Hematopoietic multipotent progenitor cell treated with erythropoietin and hydrocortisone succinate and interleukin-3 and kit ligand, for 8 days (in vitro differentiated cells): ENCODE measurements at regions not wholly inside any gene's neighbourhood (a gene's known extent, or its start where the extent isn't known, plus 50 kb on each side); places are given as distances from the start of the nearest gene placed in this dataset.

ENCODE experiments used
- DNase-seq: peaks from one replicate; pipeline ENCODE4 v3.0.0-alpha.2; 2015

DNA sequence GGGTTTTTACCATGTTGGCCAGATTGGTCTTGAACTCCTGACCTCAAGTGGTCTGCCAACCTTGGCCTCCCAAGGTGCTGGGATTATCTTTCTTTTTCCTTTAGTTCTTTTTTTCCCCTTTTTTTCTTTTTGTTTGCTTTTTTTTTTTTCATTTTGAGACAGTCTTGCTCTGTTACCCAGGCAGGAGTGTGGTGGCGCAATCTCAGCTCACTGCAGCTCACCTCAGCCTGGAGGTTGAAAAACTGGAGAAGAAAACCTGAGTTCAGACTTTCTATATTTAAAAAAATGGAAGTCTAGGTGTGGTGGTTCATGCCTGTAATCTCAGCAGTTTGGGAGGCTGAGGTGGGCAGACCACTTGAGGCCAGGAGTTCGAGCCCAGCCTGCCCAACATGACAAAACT is 181.1 kb upstream of the HS3ST1 start:
- no peak for DNase-seq

DNA sequence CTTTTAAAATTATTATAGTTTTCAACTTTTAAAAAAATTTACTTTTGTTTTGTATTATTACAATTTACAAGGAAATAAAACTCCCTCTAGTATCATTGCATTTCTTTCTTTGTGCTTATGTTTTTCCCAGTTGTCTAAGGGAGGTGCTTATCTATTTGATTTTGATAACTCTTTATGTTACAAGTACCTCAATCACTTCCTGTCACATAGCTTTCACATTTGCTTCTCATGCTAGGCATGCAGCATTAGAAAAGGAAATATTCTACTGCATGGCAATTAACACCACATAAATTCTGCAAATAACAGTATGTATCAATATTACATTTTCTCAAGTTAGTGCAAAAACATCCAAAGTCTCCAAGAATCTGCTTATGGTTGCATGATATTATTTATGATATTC is 180.3 kb upstream of the HS3ST1 start:
- DNase-seq: no peak

DNA sequence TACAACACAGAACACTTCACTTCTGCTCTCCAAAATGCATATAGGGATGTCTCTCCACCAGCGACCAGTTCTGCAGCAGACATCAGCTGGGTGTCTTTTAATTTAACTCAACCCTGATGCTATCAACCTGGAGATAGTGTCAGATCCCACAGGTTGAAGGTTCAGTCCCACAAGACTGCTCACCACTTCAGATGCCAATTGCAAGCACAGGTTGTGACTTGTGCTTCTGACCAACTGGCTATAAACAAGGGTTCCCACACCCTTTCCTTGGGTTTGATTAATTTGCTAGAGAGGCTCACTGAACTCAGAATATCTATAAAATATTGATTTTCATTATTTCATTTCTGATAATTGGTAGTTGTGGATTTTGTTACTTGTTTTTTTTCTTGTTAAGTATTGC is 177.4 kb upstream of the HS3ST1 start:
- DNase-seq: no peak

DNA sequence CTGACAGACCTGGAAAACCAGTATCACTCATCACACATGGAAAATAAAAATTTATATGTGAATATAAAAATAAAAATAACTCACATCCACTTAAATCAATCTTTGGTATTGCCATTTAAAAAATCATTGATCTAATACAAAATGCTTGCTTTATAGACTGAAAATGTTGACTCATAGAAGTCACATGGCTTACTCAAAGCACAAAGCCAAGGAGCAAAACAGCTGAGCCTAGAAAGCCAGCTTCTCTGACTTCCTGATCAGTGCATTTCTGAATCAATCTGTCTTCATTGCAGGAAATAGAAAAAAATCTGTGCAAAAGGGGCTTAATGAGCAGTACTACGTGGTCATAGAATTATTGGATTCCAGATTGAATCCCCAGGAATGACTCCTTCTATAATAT is 176.9 kb upstream of the HS3ST1 start:
- no peak for DNase-seq

DNA sequence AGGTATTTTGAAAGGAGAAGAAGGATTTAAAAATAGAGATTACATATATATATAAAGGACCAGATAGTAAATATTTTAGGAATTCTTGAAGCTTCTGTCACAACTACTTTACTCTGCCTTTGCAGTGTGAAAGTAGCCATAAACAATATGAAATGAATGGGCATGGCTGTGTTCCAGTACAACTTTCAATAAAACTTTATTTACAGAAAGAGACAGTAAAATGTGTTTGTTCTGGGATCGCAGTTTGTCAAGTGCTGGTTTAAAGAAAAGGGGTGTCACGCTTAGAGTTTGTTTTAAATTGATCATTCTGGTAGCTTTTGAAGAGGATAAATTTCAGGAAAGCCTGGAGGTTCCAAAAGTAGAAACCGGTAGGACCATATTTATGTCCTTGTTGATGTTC is 176.1 kb upstream of the HS3ST1 start:
- no peak for DNase-seq

DNA sequence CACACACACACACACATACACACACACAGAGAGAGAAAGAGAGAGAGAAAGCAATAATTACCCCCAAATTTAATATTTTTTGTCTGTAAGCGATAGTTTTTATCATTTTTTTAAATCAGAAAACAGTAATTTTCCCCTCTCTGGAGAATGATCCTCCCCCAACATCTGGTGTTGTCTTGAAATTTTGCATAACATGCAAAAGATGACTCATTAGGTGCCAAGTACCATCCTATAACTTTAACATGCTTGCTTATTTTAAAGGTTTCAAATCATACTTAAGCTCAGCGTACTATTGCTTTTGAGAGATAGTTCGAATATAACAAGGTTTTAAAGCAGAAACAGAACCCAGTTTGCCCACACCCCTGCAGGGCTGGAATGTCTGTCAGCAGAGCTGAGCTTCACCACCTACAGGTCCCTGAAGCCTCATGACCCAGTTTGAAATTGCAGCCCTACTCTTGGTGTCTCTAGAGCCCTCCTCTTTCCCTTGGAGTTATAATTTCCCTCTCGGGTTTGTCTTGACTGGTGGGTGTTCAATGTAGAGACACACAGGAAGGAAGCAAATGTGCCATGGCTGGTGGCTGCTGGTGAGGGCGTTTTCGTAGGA is 175.0 kb upstream of the HS3ST1 start:
- no peak for DNase-seq

DNA sequence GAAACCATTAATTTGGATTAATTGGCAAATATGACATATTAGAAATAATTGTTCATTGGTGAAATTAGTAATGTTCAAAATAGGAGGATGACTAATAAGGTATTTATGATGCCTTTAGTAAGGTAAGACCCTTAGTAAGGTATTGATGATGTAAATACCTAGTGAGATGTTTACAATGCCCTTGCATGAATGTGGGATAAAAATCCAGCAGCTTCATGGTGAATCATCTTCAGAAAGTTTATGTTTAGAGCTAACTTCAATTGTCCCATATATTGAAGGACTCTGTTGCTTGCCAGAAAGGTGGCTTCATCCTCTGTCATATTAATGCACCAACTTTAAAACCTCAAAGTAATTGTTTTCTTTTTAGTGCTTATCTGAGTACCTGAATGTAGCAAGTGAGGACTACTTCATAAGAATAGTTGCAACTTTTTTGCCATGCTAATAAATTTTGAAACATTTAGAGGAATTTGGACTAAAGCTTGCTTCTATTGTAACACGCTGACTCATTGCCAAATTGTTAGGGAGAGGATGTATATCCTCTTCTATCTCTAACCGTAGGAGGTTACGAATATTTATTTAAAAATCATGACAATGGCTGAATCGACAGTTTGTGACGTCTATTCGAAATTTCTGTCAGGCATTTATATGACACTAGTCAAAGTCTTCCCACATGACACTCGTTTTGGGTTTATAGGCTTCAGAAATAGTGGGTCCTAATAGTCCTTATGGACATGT is 174.1 kb upstream of the HS3ST1 start:
- DNase-seq: no peak

DNA sequence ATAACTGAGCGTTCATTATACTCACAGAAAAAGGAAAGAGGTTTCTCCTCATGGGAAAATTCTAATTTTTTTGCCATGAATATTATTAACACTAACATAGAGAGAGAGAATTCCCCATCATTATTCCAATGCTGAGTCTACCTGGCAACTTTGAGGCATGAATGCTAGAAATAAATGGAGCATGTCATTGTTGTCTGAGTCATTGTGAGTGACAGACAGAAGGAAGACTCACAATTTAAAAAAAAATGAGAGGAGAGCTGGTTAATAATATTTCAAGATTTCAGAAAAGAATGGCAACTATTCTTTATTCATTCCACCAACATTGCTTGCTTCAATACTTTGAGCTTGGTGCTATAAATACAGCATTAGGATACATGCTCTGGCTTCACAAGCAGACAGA is 170.4 kb upstream of the HS3ST1 start:
- no peak for DNase-seq

DNA sequence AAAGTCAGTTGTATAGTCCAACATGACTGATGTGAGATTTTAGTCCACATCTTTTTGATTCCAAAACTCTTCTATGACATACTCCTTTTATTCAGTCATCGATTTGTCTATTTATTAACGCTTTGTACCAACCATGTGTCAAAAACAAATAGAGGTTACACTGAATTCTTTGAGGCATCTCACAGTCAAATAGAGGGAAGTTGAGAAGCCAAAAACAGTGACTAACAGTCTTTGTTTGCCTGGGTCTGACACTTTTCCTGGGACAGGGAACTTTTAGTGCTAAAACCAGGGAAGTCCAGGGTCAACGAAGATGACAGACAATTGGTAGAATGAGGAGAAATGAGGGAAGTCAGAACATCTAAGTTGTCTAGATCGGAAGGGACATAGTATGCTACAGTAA is 169.9 kb upstream of the HS3ST1 start:
- no peak for DNase-seq

DNA sequence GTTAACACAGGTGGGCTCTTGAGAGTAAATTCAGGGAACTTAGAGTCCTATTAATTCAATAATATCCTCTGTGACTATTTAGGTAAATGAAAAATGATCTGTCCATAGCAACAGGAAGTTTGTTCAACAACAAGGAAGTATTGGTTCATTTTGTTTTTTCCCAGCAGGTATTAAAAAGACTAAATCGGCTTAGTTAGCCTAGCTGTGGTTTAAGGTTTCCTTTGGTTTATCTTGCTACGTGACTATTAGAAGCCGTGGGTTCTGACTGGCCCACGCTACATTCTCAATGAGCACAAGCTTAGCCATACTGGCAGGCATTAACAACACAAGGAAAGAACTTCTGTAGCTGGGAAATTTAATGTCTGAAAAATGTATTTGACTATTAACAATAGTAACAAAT is 168.8 kb upstream of the HS3ST1 start:
- no peak for DNase-seq

DNA sequence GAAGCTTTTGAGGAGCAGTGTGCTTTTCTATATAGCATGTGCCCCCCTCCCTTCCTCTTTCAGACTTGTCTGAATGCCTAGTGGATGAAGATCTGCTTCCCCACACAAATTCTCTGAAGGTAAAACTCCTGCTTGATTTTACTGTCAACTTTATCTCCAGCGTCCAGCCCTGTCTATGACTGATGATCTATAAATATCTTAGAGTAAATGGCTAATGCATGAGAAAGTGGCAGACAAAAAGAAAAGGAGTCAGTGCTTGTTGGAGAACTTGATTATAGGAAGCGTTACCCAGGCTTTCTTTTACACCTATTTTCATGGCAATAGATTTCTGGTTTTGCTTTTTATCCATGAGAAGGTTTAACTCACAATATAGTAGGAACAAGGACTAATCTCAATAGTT is 168.3 kb upstream of the HS3ST1 start:
- no peak for DNase-seq

DNA sequence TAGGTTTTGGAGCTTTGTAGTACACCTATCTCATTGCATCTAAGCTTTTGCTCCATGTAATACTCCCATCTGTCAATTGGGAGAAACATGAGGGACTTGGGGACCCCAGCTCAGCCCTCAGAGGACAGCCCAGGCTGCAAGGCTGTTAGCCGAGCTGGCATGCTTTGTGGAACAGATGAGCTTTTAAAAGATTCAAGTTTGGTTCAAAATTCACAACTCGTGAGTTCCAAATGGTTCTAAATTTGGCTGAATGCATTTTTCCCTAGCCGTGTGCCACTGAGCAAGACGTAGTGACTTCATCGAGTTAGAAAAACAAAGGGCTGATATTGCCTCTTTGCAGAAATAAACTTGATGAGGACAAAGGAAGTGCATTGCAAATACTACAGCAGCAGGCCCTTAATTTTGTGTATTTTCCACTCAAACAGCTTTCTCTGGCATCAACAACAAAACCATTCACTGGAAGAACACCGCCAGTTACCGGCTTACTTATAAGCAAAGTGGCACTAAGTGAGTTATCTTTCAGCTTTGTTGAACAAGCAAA is 165.0 kb upstream of the HS3ST1 start:
- no peak for DNase-seq

DNA sequence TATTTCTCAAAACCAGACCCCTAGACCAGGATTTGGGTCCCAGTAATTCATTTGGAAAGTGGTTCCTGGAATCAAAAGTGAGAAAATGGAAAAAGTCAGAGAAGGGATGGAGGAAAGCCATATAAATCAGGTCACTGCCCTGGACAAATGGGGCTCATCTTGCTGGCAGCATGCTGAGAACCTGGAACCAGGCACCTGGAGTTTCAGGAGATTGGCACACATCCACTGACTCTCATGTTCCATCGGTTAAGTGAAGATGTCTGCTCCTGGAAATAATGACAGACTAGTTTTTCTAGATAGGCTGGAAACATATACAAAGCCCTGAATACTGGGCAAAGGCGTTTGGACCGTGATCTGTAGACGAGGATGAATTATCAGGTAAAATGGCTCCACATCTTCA is 163.6 kb upstream of the HS3ST1 start:
- DNase-seq: no peak

DNA sequence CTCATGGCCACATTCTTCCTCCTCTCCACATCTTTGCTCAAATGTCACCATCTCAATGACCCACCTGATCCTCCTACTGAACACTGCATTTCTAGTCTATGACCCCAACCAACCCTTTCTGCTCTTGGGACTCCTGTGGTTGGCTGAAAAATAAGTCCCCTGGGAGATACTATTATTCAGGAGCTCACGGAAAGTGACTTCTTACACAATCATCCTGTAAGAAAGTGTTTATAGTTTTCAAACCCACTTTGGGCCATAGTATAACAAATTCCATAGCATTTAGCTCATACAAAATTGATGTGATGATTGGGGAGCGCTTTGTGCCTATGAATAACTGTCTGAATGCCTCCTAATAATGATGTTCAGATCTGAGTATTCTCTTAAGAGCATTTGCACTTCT is 161.4 kb upstream of the HS3ST1 start:
- no peak for DNase-seq

DNA sequence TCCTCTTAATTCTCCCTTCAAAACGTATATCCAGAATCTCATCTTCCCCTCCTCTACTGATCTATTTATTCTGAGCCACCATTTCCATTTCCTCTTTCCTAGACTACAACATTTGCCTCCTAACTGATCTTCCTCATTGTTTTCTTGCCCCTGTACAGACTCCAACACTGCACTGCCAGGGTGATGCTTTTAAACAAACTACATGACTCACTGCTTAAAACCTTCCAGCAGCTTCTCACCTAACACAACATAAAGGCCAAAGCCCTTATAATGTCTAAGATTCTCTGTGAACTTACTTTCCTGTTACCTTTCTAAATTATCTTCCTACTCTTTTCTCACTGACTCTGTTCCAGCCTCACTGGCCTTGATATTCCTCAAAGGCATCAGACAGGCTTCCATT is 161.0 kb upstream of the HS3ST1 start:
- DNase-seq: no peak

DNA sequence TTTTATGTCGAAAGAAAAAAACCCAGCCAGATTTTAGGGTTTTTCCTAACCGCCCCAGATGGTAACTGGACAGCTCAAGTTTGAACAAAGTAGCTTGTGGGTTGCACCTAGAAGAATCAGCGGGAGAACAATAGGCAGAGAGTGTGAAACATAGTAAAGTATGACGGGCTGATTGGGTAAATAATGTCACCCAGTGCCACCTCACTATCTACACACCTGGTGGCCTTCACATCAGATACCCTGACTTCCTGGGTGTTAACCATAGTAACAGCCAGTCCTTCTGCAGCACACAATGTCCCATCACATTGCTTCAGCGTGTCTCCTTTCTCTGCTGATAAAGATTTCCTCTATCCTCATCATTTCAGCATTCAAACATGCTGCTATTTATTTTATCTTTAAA is 159.1 kb upstream of the HS3ST1 start:
- DNase-seq: no peak

DNA sequence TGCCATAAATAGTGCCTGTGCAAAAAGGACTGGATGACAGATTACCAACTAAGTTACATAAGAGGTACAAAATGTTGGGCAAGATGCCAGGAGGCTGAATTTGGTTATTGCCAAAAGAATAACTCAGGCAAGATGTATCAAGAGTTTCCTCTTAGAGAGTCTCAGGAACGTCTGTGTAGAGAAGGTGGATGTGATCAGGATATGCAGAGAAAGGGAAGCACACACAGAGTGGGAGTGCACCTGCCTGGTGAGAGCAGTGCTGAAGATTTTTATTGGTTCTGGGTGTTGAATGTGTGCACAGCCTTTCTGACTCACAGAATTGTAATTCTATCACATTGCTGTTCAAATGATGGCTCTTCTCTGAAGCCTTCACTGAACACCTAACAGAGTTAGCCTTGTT is 156.8 kb upstream of the HS3ST1 start:
- no peak for DNase-seq

DNA sequence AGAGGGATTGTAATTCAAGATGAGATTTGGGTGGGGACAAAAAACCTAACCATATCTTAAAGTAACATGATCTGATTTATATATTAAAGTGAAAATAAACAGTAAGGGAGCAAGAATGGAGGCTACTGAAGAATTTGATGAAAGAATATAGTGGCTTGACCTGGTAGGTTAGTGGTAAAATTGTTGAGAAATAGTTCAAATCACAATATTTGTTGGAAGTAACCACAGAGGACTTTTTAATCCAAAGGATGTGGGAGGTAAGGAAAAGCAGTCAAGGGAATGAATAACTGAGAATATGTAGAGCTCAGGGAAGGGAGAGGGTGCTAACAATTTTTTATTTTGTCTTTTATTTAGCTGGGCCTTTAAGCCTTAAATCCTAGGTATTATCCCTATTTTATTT is 139.8 kb upstream of the HS3ST1 start:
- no peak for DNase-seq

DNA sequence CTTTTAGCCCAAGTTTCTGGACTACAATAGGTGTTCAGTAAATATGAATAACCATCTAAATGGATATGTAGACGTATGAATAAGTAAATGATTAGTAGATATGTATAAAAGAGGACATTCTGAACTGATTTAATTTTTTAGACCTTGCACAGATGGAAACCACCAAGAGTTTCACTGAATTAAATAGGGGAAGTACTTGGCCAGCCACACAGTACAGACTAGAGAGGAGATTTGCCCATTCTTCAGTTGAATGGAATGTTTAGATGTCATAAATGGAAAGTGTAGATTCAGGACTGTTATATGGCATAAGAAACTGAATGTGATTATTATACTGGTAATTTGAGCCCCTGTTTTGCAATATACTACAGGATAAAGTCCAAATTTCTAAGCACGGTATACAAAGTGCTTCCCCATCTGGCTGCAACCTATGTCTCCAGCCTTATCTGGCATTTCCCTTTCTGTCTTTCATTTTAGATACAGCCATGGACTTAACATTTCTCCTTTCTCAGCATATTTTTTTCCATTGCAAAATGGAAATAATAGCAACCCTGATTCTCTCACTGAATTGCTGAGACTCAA is 137.8 kb upstream of the HS3ST1 start:
- DNase-seq: no peak

DNA sequence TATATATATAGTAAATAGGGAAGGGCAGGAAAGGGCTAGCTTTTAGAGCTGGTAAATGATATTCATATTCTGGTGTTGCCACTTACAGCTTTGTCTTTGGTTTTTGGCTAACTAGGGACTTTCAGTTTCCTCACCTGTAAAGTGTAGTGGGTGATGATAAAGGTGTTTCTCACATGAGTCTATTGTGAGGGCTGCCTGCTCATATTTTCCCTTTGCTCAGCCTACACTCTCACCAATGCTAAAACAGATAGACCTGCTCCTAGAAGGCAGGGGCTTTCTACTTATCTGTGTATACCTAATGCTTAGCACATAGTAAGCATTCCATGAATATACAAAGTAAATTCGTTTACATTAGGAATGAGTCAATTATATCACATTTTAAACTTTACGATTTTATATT is 137.2 kb upstream of the HS3ST1 start:
- DNase-seq: no peak

DNA sequence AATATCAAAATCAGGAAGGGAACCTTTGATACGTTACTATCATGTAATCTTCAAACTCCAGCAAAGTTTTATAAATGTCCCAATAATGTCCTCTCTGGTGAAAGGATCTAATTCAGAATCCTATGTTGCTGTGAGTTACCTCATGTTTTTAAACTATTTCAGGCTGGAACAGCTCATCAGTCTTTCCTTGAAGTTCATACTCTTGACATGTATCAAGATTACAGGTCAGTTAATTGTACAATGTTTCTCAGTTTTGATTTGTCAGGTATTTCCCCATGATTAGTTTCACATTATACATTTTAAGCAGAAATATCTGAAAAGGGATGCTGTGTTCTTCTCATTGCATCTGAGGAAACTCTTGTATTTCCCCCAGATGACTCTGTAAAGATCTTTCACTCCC is 136.5 kb upstream of the HS3ST1 start:
- DNase-seq: no peak

DNA sequence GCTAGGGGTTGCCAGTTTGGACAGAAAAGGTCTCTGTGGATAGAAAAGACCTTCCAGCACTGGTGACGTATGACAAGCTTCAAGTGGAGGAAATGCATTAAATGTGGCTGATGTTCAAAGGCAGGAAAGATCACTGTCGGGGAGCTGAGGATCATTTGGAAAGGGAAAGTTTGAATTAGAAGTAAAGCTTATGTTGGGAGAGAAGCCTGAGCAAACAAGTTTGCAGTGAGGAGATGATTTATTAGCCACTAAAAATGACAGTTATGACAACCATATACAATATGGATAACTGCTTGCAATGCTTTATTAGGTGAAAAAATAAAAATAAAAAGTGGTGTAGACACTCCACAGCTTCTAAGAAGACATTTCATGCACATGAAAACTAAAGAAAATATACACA is 135.3 kb upstream of the HS3ST1 start:
- DNase-seq: no peak

DNA sequence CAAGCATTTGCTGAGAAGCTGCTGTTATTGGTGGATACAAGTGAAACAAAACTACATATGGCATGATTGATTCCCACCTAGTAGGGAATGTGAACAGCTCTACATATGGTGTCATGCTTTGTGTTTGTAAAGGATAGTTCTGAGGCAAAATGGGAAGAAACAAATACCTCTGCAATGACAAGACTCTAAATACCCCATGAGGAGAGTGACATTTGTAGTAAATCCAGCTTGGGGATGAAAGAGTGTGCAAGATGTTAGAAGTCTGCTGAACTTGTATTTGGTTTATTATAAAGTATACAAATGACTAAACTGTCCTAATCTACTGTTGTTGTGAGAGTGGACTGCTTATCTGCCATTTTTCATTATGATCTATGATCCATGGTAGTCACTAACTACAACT is 120.8 kb upstream of the HS3ST1 start:
- DNase-seq: no peak

DNA sequence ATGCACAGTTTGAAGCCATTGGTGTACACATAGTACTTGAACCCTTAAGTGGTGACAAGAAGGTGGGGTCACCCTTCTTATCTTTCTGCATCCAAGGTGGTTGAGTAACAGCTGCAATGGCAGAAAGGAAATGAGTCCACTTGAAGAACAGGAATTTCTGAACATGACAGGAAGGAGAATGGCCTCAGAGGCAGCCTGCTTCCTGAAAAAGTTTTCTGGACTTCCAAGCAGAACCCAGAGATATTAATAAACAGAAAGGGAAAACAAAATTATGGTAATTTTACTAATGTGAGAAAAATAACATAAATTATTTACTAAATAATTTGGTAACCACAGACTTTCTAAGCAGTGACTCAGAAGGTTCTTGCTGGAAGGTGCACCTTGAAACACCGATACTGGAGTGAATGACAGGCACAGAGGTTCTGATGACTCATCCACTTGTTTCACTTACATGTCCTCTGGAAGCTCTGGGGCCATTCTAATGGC is 119.9 kb upstream of the HS3ST1 start:
- no peak for DNase-seq
